Suppressor macrophage treated with lipopolysaccharide for 1 hour (primary cell): ENCODE measurements at regions not wholly inside any gene's neighbourhood (a gene's known extent, or its start where the extent isn't known, plus 50 kb on each side); places are given as distances from the start of the nearest gene placed in this dataset.
"Not testable (repeated sequence)": the region's sequence is repeated elsewhere in the genome, so short reads cannot be mapped to it uniquely, and the experiment has no call there.

Experiments used
- DNase-seq, 3 donors: peaks; one replicate each; pipeline ENCODE4 v3.0.0-alpha.2; 2020 to 2022

- DNase-seq: no peak
Observed at GRCh38 chr2:75432761-75433361, 127.9 kb downstream of the EVA1A start.

- DNase-seq: no peak
Observed at GRCh38 chr2:75431763-75432162, 129.0 kb downstream of the EVA1A start.

GRCh38 chr2:75431276-75431675 lies 129.5 kb downstream of the EVA1A start:
- no peak for DNase-seq

- DNase-seq: not testable (repeated sequence)
Observed at GRCh38 chr2:75430449-75430848, 130.3 kb downstream of the EVA1A start.

- no peak for DNase-seq
Observed at GRCh38 chr2:75428646-75429443, 131.9 kb downstream of the EVA1A start.

GRCh38 chr2:75428060-75428459 lies 132.7 kb downstream of the EVA1A start:
- no peak for DNase-seq

GRCh38 chr2:75424936-75425619 lies 135.7 kb downstream of the EVA1A start:
- no peak for DNase-seq

- DNase-seq: no peak
Observed at GRCh38 chr2:75421986-75422385, 138.8 kb downstream of the EVA1A start.

- no peak for DNase-seq
Observed at GRCh38 chr2:75416420-75417342, 144.1 kb downstream of the EVA1A start.

GRCh38 chr2:75415731-75416130 lies 145.0 kb downstream of the EVA1A start:
- DNase-seq: no peak

- no peak for DNase-seq
Observed at GRCh38 chr2:75415111-75415626, 145.6 kb downstream of the EVA1A start.

- DNase-seq: no peak
Observed at GRCh38 chr2:75411574-75411973, 149.2 kb downstream of the EVA1A start.

GRCh38 chr2:75410702-75411101 lies 150.0 kb downstream of the EVA1A start:
- DNase-seq: no peak

- no peak for DNase-seq
Observed at GRCh38 chr2:75408771-75409170, 152.0 kb downstream of the EVA1A start.

GRCh38 chr2:75407038-75407530 lies 153.7 kb downstream of the EVA1A start:
- no peak for DNase-seq

- DNase-seq: no peak
Observed at GRCh38 chr2:75406131-75406581, 154.6 kb downstream of the EVA1A start.

GRCh38 chr2:75405000-75405399 lies 155.7 kb downstream of the EVA1A start:
- DNase-seq: no peak

- DNase-seq: peak; percentile 48 to 74 (median 68)
Observed at GRCh38 chr2:75403991-75404428, 156.7 kb downstream of the EVA1A start.

- no peak for DNase-seq
Observed at GRCh38 chr2:75396314-75396713, 164.4 kb downstream of the EVA1A start.

- DNase-seq: not testable (repeated sequence)
Observed at GRCh38 chr2:75394764-75395163, 166.0 kb downstream of the EVA1A start.

- DNase-seq: no peak
Observed at GRCh38 chr2:75390169-75390568, 170.6 kb downstream of the EVA1A start.

GRCh38 chr2:75389271-75389670 lies 171.5 kb downstream of the EVA1A start:
- peak in 1 of 3 donors; percentile 1 for DNase-seq
